Activated gamma-delta T cell treated with Interleukin-2 at 50 U/mL for 16 hours (primary cell): ENCODE measurements at regions not wholly inside any gene's neighbourhood (a gene's known extent, or its start where the extent isn't known, plus 50 kb on each side); places are given as distances from the start of the nearest gene placed in this dataset.
"Not testable (repeated sequence)": the region's sequence is repeated elsewhere in the genome, so short reads cannot be mapped to it uniquely, and the experiment has no call there.

Experiments used
- DNase-seq: peaks from one replicate; pipeline ENCODE4 v3.0.0-alpha.2; 2020

GRCh38 chr2:173468266-173468793, 113.7 kb downstream of the CDCA7 start:
- DNase-seq = no peak

- DNase-seq = no peak
Measured at GRCh38 chr2:173472112-173472511, 117.4 kb downstream of the CDCA7 start.

- no peak for DNase-seq
Measured at GRCh38 chr2:173483137-173483536, 128.5 kb downstream of the CDCA7 start.

GRCh38 chr2:173488861-173489260, 134.2 kb downstream of the CDCA7 start:
- DNase-seq = no peak

GRCh38 chr2:173491418-173491817, 136.7 kb downstream of the CDCA7 start:
- DNase-seq = no peak

- no peak for DNase-seq
Measured at GRCh38 chr2:173493874-173494273, 139.2 kb downstream of the CDCA7 start.

GRCh38 chr2:173496746-173497145, 142.1 kb downstream of the CDCA7 start:
- DNase-seq = no peak

GRCh38 chr2:173500953-173501352, 146.3 kb downstream of the CDCA7 start:
- DNase-seq = no peak

- DNase-seq = no peak
Measured at GRCh38 chr2:173502296-173502695, 147.6 kb downstream of the CDCA7 start.

GRCh38 chr2:173511357-173511756, 156.7 kb downstream of the CDCA7 start:
- DNase-seq = no peak

GRCh38 chr2:173511942-173512341, 157.3 kb downstream of the CDCA7 start:
- no peak for DNase-seq

GRCh38 chr2:173513107-173513727, 158.5 kb downstream of the CDCA7 start:
- DNase-seq = no peak

- DNase-seq = no peak
Measured at GRCh38 chr2:173520918-173521317, 166.2 kb downstream of the CDCA7 start.

- no peak for DNase-seq
Measured at GRCh38 chr2:173521450-173522192, 166.9 kb downstream of the CDCA7 start.

GRCh38 chr2:173523497-173523896, 168.8 kb downstream of the CDCA7 start:
- DNase-seq = no peak

- DNase-seq = no peak
Measured at GRCh38 chr2:173524256-173524955, 169.7 kb downstream of the CDCA7 start.

GRCh38 chr2:173532732-173533531, 178.3 kb downstream of the CDCA7 start:
- not testable (repeated sequence) for DNase-seq

GRCh38 chr2:173537694-173538093, 183.0 kb downstream of the CDCA7 start:
- no peak for DNase-seq

GRCh38 chr2:173539615-173540014, 184.9 kb downstream of the CDCA7 start:
- no peak for DNase-seq

GRCh38 chr2:173544641-173545363, 190.1 kb downstream of the CDCA7 start:
- DNase-seq = no peak

GRCh38 chr2:173545364-173545763, 190.7 kb downstream of the CDCA7 start:
- no peak for DNase-seq

GRCh38 chr2:173547499-173547898, 192.8 kb downstream of the CDCA7 start:
- DNase-seq = no peak
